GM12878 (cell line): ENCODE measurements at regions not wholly inside any gene's neighbourhood (a gene's known extent, or its start where the extent isn't known, plus 50 kb on each side); places are given as distances from the start of the nearest gene placed in this dataset.

ENCODE experiments used
- ATAC-seq: fragments of 200-7000 bp; cut with Tn5 transposase; 3 replicates; pipeline ENCODE4 v1.9.1; 2020; ENCODE audit warnings: mild to moderate bottlenecking, moderate library complexity
- BruUV-seq: library from RNA; stranded (reverse); fragments of 400-500 nt; replicated peaks from 2 replicates; lab custom pipeline; 2021; lab: Mats Ljungman, UMichigan
- CTCF ChIA-PET: fragments of 300-600 bp; sonication (Branson Sonifier 250); formaldehyde crosslinking; extraction: SDS; loops from one replicate; lab custom pipeline; 2021; ENCODE audit warnings: inconsistent platforms; lab: Yijun Ruan, JAX
- POLR2A ChIA-PET: fragments of 350-600 bp; formaldehyde crosslinking; extraction: SDS; loops from one replicate; lab custom pipeline; 2021; ENCODE audit warnings: inconsistent platforms; lab: Charles Lee
- RAD21 ChIA-PET: fragments of 300-600 bp; sonication (Branson Sonifier 250); formaldehyde crosslinking; loops from one replicate; lab custom pipeline; 2023; ENCODE audit warnings: antibody characterized with exemption; ENCODE audit not compliant: unreplicated experiment; lab: Charles Lee
- SMC1A ChIA-PET: fragments of 300-600 bp; sonication (Branson Sonifier 250); formaldehyde crosslinking; loops from one replicate; lab custom pipeline; 2023; ENCODE audit not compliant: unreplicated experiment, uncharacterized antibody; lab: Charles Lee
- DNase-seq: peaks from one replicate; pipeline ENCODE4 v3.0.0-alpha.2; 2011; ENCODE audit warnings: low read depth, low spot score
- FAIRE-seq: peaks from 3 replicates; lab custom pipeline; 2011; peaks lifted over from hg19 to GRCh38; lab: Jason Lieb, UNC
- H2AFZ ChIP-seq: 2 replicates; pipeline ENCODE4 v1.6.0; 2011; ENCODE audit warnings: low read depth, low read length, control low read depth; ENCODE audit not compliant: control insufficient read depth
- H3K27ac ChIP-seq: 2 replicates; pipeline ENCODE4 v1.5.1; 2011; ENCODE audit warnings: control low read depth; ENCODE audit not compliant: control insufficient read depth, insufficient read depth
- H3K27me3 ChIP-seq, 2 experiments: replicated peaks in 1 of 2; 2 replicates each; pipeline versions ENCODE4 v1.6.0 to v1.6.1; 2011; ENCODE audit warnings: low read length in 1 of 2; ENCODE audit not compliant: control insufficient read depth in 2 of 2, insufficient read depth in 2 of 2
- H3K36me3 ChIP-seq, 2 experiments: 2 replicates each; pipeline ENCODE4 v1.5.1; 2011; ENCODE audit warnings: low read length in 1 of 2; ENCODE audit not compliant: control insufficient read depth in 2 of 2, insufficient read depth in 2 of 2
- H3K4me1 ChIP-seq: 2 replicates; pipeline ENCODE4 v1.6.1; 2011; ENCODE audit warnings: mild to moderate bottlenecking, low read length, moderate library complexity, mixed read lengths; ENCODE audit not compliant: control insufficient read depth, insufficient read depth
- H3K4me2 ChIP-seq: 2 replicates; pipeline ENCODE4 v1.6.0; 2011; ENCODE audit warnings: control low read depth; ENCODE audit not compliant: control insufficient read depth, insufficient read depth
- H3K4me3 ChIP-seq: fragments of 200-600 bp; sonication (generic); 2 replicates; pipeline ENCODE4 v1.5.1; 2016
- H3K79me2 ChIP-seq: 2 replicates; pipeline ENCODE4 v1.6.0; 2011; ENCODE audit warnings: low read length; ENCODE audit not compliant: control insufficient read depth, insufficient read depth
- H3K9ac ChIP-seq: 2 replicates; pipeline ENCODE4 v1.8.0; 2011; ENCODE audit warnings: low read length, control low read depth, mixed read lengths; ENCODE audit not compliant: control insufficient read depth, insufficient read depth
- H3K9me3 ChIP-seq: replicated peaks from 3 replicates; pipeline ENCODE4 v1.5.1; 2011; ENCODE audit warnings: mild to moderate bottlenecking, low read length; ENCODE audit not compliant: control insufficient read depth, insufficient read depth
- H4K20me1 ChIP-seq: 2 replicates; pipeline ENCODE4 v1.6.0; 2011; ENCODE audit not compliant: control insufficient read depth, insufficient read depth
- POLR2AphosphoS2 ChIP-seq: IDR thresholded peaks from 2 replicates; pipeline ENCODE4 v1.6.1; 2011; ENCODE audit warnings: low read depth, mild to moderate bottlenecking, low read length, improper control_type of control experiment, moderate library complexity
- ZNF687 ChIP-seq: fragments of 450-650 bp; IDR thresholded peaks from 2 replicates; pipeline ENCODE4 v1.6.1; 2017; ENCODE audit warnings: mild to moderate bottlenecking, moderate library complexity
- WGBS: methylation state at CpG from one replicate; pipeline ENCODE4 v1.1.6; 2016; ENCODE audit warnings: low lambda C conversion rate; ENCODE audit not compliant: insufficient replicate concordance, insufficient coverage; ENCODE audit errors: missing lambda C conversion rate; 5-methylcytosine and 5-hydroxymethylcytosine counted together
- in situ Hi-C: fragments of 300-500 bp; cut with MboI; formaldehyde crosslinking; loops from 9 replicates; pipeline ENCODE4 v1.14.3; 2018; ENCODE audit warnings: mixed read lengths
- intact Hi-C: fragments of 100-400 bp; cut with micrococcal nuclease; formaldehyde crosslinking; loops from one replicate; pipeline ENCODE4 v1.14.2; 2022; ENCODE audit not compliant: unreplicated experiment

- H2AFZ ChIP-seq = no peak overlapping the region
- POLR2A ChIA-PET = interaction anchor here (1.0 kb wide), 1 partner anchor 20 kb away, joined by 4 read pairs; no protein-coding TSS in a partner anchor
- no peak for DNase-seq
- H3K9ac ChIP-seq = no peak overlapping the region
- intact Hi-C loops (no loop called here), in situ Hi-C loops (no loop called here)
- no peaks in the 10 kb centered on the region for H3K79me2 ChIP-seq
- FAIRE-seq = no peak
- H3K36me3 ChIP-seq = no peaks in the 10 kb centered on the region
- ATAC-seq = no peak
- TF ChIP-seq POLR2AphosphoS2 (no peak), ZNF687 (no peak)
- H3K27ac ChIP-seq = no peak overlapping the region
- no peak overlapping the region for H3K4me3 ChIP-seq
- H3K4me1 ChIP-seq = no peaks in the 10 kb centered on the region
- SMC1A ChIA-PET = interaction anchor here (0.8 to 5.7 kb wide), 15 partner anchors 10 to 167 kb away, joined by 3 to 37 read pairs (median 4); no protein-coding TSS in a partner anchor
- CTCF ChIA-PET = interaction anchor here (0.7 to 2.1 kb wide), 12 partner anchors 8 to 514 kb away, joined by 3 to 9 read pairs (median 3); no protein-coding TSS in a partner anchor
- no peaks in the 10 kb centered on the region for H3K9me3 ChIP-seq
- WGBS = 41% methylated on average over 2 of the region's 2 CpGs
- no peaks in the 10 kb centered on the region for H4K20me1 ChIP-seq
- no peak overlapping the region for H3K4me2 ChIP-seq
- BruUV-seq = no TSS peak
- no peaks in the 10 kb centered on the region; a peak in 1 of 4 replicates for H3K27me3 ChIP-seq
- RAD21 ChIA-PET = interaction anchor here (1.0 to 1.9 kb wide), 4 partner anchors 9 to 18 kb away, joined by 3 to 6 read pairs (median 4); no protein-coding TSS in a partner anchor
These were observed 49.9 kb upstream of the SSX2IP start for GRCh38 chr1:84740050-84740714.
